Frontal cortex (tissue), 3 donors: ENCODE measurements at regions not wholly inside any gene's neighbourhood (a gene's known extent, or its start where the extent isn't known, plus 50 kb on each side); places are given as distances from the start of the nearest gene placed in this dataset.
A peak's percentile ranks its signal among the peaks of the same experiment; 100 is the strongest.
"Not testable (repeated sequence)": the region's sequence is repeated elsewhere in the genome, so short reads cannot be mapped to it uniquely, and the experiment has no call there.

ENCODE experiments used
- DNase-seq, 2 donors: peaks; one replicate each; pipeline ENCODE4 v3.0.0; 2012; ENCODE audit warnings: low spot score in 2 of 2
- FAIRE-seq: peaks from 2 replicates; lab custom pipeline; 2012; peaks lifted over from hg19 to GRCh38; lab: Jason Lieb, UNC
- donor health status: control.
- donor health status: control.
- donor health status: control.

DNA sequence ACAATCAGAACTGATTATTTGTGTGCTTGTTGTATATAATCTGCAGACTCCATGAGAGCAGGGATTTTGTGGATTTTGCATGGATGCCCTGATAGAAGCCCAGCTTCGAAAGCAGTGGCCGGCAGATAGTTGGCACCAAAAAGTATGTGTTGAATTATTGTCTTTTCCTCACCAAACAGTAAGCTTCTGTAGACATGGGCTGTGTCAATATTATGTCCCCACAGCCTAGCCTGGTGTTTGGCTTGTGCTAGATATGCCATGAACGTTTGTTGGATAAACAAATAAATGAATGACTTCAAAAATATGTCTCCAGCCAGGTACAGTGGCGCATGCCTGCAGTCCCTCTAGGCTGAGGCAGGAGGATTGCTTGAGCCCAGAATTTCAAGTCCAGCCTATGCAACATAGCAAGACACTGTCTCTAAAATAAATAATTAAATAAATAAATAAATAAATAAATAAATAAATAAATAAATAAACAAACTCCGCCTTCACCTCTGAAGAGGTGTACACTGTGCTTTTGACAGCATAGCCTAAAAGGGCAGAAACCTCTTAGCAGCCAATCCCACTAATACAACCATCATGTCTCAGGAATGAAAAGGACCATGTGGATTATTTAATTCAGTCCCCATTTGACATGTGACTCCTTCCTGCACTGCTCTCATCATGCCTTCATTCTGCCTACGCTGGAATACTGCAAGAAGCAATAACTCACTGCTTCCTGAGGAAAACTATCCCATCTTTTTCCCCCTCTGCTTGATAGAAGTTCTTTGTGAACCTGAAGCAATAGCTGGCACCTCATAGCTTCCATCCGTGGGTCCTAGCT lies 335.2 kb downstream of the FBXW7 start:
- DNase-seq: no peak
- FAIRE-seq: no peak

- FAIRE-seq: no peak
- DNase-seq: peak; percentile 1 to 22
Observed at GRCh38 chr4:152197211-152197610, 338.7 kb downstream of the FBXW7 start.

GRCh38 chr4:152195888-152196287 lies 340.0 kb downstream of the FBXW7 start:
- DNase-seq (no peak), FAIRE-seq (no peak)

- FAIRE-seq: no peak
- no peak for DNase-seq
Observed at GRCh38 chr4:152193059-152193458, 342.8 kb downstream of the FBXW7 start.

GRCh38 chr4:152190907-152191306 lies 345.0 kb downstream of the FBXW7 start:
- FAIRE-seq (no peak), DNase-seq (no peak)

GRCh38 chr4:152189451-152190179 lies 346.3 kb downstream of the FBXW7 start:
- DNase-seq: no peak

DNA sequence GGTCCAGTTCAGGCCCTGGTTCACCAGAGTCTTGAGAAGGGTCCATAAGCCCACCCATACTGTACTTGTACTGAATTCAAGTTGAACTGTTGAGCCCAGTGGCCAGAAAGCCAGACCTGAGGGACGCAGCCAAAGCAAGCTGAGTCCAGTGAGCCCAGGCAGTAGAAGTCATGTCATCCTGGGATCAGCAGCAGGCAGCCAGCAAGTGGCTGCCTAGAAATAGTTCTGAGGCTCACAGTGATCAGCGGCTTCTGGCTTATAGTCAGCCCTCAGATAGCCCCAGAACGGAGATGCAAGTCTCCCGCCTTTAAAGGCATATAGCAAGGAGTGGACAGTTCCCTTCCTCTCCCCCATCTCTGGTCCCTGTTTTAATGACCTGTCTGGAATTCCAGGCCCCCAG lies 347.1 kb downstream of the FBXW7 start:
- DNase-seq (no peak), FAIRE-seq (no peak)

More at GRCh38 chr4:152189451-152190179, 346.3 kb downstream of the FBXW7 start:
- FAIRE-seq: no peak

GRCh38 chr4:152187693-152188092 lies 348.2 kb downstream of the FBXW7 start:
- no peak for FAIRE-seq

GRCh38 chr4:152185786-152186550 lies 349.9 kb downstream of the FBXW7 start:
- no peak for FAIRE-seq
- no peak for DNase-seq

More at GRCh38 chr4:152187693-152188092, 348.2 kb downstream of the FBXW7 start:
- no peak for DNase-seq

DNA sequence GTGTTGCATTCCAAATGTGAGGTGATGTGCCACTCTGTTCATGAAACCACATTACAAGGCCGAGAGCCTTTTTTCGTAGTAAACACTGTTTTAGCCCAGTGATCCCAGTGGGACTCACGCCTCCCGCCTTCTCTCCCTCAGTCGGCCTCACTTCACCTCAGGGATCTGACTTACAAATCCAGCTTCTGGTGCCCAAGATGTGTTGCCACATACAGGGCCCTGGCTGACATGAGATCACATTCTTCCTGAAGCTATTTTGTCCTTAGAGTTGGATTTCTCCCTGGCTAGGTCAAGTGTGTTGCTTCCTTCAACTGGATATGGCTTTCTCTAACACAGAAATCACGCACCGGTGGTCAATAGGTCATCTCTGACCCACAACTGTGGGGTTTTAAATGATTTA lies 354.7 kb downstream of the FBXW7 start:
- FAIRE-seq: no peak
- DNase-seq: no peak

GRCh38 chr4:152180369-152180768 lies 355.5 kb downstream of the FBXW7 start:
- FAIRE-seq: no peak
- DNase-seq: no peak

- DNase-seq, FAIRE-seq: not testable (repeated sequence)
Observed at GRCh38 chr4:152177538-152177937, 358.4 kb downstream of the FBXW7 start.

DNA sequence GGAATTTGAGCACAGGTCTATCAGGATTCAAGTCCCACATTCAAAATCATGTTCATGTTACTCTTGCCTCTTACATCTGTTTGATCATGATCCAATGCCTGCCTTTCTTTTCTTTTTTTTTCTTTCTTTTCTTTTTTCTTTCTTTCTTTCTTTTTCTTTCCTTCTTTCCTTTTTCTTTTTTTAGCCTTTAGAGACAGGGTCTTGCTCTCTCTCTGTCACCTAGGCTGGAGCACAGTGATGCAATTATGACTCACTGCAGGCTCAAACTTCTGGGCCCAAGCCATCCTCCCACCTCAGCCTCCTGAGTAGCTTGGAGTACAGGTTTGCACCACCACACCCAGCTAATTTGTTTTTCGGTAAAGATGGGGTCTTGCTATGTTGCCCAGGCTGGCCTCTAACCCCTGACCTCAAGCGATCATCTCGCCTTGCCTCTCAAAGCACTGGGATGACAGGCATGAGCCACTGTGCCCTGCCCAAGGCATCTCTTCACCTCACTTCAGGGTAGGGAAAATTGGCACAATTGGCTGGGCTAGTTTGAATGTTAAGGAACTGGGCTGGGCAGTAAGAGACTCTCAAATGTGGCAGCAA lies 359.2 kb downstream of the FBXW7 start:
- DNase-seq: no peak
- no peak for FAIRE-seq

DNA sequence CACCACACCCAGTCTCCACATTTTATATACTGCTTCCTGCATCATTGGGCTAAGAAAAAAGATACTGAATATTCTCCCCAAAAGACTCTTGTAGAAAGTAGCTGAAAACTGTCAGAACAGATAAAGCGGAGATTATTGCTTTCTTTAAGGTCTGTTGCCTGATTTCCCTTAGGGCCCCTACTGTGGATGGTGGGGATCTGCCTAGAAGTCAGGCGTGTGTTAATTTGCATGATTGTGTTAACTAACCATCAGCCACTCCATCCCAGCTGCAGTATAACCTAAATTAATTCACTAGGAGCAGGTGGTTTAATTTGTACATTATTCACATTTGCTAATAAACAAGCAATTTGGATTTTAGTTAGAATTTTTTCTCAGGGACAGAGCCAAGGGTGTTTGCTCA lies 360.3 kb downstream of the FBXW7 start:
- FAIRE-seq (no peak), DNase-seq (no peak)

- no peak for FAIRE-seq
- no peak for DNase-seq
Observed at GRCh38 chr4:152172146-152172545, 363.7 kb downstream of the FBXW7 start.

- FAIRE-seq (no peak), DNase-seq (no peak)
Observed at GRCh38 chr4:152171556-152171955, 364.3 kb downstream of the FBXW7 start.

GRCh38 chr4:152169683-152170082 lies 366.2 kb downstream of the FBXW7 start:
- FAIRE-seq: no peak
- no peak for DNase-seq

DNA sequence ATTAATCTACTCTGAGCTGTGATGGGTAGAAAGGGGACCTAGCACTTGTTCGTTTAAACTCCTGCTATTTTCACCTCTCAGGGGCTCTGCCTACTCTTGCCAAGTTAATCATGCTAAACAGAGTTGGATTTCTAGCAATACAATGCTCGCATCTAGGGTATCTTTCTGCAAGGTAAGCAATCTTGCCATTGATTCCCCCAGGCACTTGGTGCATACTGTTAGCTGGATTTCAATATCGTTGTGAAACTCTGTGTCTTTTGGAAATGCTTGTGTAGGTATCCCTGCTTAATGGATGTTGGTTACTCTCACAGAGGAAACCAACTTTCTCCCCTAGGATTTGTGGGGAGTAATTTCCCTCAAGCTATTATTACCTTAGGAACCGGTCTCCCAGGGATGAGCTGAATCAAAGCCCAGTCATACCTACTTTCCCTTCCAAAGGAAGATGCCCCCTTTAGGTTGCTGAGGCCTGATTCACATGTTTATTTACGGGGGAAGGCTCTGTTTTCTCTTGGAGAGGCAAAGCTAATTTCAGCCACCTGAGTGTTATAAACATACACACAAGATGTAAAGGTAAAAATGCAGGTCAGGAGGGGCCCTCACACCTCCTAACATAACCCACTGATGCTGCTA lies 366.8 kb downstream of the FBXW7 start:
- DNase-seq (no peak), FAIRE-seq (no peak)

DNA sequence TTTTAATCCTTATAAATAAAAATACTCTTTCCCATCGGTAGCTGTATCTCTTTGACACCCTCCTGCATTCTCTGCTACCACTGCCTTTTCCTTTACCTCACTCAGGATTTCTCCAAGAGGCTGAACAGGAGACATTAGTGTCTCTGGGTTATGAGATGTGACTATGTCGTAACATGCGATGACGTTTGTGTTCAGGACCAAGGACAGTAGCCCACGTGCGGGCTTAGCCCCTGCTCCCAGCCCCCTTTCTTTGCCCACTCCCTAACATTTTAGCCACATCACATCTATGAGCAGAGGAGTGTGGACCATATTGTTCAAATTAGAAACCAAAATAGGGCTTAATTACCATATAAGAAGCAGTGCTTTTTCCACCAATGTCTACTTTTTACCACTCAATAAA lies 369.3 kb downstream of the FBXW7 start:
- DNase-seq (no peak), FAIRE-seq (no peak)

GRCh38 chr4:152165846-152166245 lies 370.0 kb downstream of the FBXW7 start:
- DNase-seq (no peak), FAIRE-seq (no peak)
